ENCODE measurements at regions not wholly inside any gene's neighbourhood (a gene's known extent, or its start where the extent isn't known, plus 50 kb on each side); places are given as distances from the start of the nearest gene placed in this dataset.
"Not testable (repeated sequence)": the region's sequence is repeated elsewhere in the genome, so short reads cannot be mapped to it uniquely, and the experiment has no call there.

GRCh38 chr5:167061695-167062094 lies 1229.8 kb upstream of the WWC1 start:
- DNase-seq, result no peak

GRCh38 chr5:167063116-167063515 lies 1228.3 kb upstream of the WWC1 start:
- DNase-seq, result no peak

GRCh38 chr5:167063788-167064187 lies 1227.7 kb upstream of the WWC1 start:
- DNase-seq, result no peak

- no peak for DNase-seq
These were observed 1227.2 kb upstream of the WWC1 start for GRCh38 chr5:167064198-167064776.

- DNase-seq, result no peak
These were observed 1225.7 kb upstream of the WWC1 start for GRCh38 chr5:167065794-167066193.

GRCh38 chr5:167071981-167072610 lies 1219.3 kb upstream of the WWC1 start:
- DNase-seq, result no peak

GRCh38 chr5:167081561-167081960 lies 1209.9 kb upstream of the WWC1 start:
- DNase-seq, result no peak

GRCh38 chr5:167096816-167097215 lies 1194.6 kb upstream of the WWC1 start:
- no peak for DNase-seq

- no peak for DNase-seq
These were observed 1187.1 kb upstream of the WWC1 start for GRCh38 chr5:167104351-167104750.

GRCh38 chr5:167105941-167106340 lies 1185.5 kb upstream of the WWC1 start:
- DNase-seq, result no peak

GRCh38 chr5:167107684-167108083 lies 1183.8 kb upstream of the WWC1 start:
- DNase-seq, result no peak

- not testable (repeated sequence) for DNase-seq
These were observed 1183.2 kb upstream of the WWC1 start for GRCh38 chr5:167108266-167108665.

GRCh38 chr5:167112556-167112955 lies 1178.9 kb upstream of the WWC1 start:
- no peak for DNase-seq

- DNase-seq, result no peak
These were observed 1169.2 kb upstream of the WWC1 start for GRCh38 chr5:167122267-167122666.

GRCh38 chr5:167123126-167123525 lies 1168.3 kb upstream of the WWC1 start:
- no peak for DNase-seq

GRCh38 chr5:167128581-167128980 lies 1162.9 kb upstream of the WWC1 start:
- no peak for DNase-seq

GRCh38 chr5:167140548-167141291 lies 1150.7 kb upstream of the WWC1 start:
- no peak for DNase-seq

GRCh38 chr5:167143716-167144115 lies 1147.7 kb upstream of the WWC1 start:
- DNase-seq, result no peak

- no peak for DNase-seq
These were observed 1145.6 kb upstream of the WWC1 start for GRCh38 chr5:167145841-167146240.

GRCh38 chr5:167147879-167148278 lies 1143.6 kb upstream of the WWC1 start:
- DNase-seq, result no peak

GRCh38 chr5:167150661-167151060 lies 1140.8 kb upstream of the WWC1 start:
- no peak for DNase-seq

GRCh38 chr5:167152561-167152960 lies 1138.9 kb upstream of the WWC1 start:
- DNase-seq, result no peak

GRCh38 chr5:167155387-167156005 lies 1135.9 kb upstream of the WWC1 start:
- DNase-seq, result no peak

- no peak for DNase-seq
These were observed 1135.0 kb upstream of the WWC1 start for GRCh38 chr5:167156446-167156845.
